ENCODE measurements at regions not wholly inside any gene's neighbourhood (a gene's known extent, or its start where the extent isn't known, plus 50 kb on each side); places are given as distances from the start of the nearest gene placed in this dataset.

GRCh38 chr22:48333323-48333763 lies 1494.3 kb downstream of the BRD1 start:
- DNase-seq (ENCODE audit: low read depth), result no peak

GRCh38 chr22:48332438-48333322 lies 1495.0 kb downstream of the BRD1 start:
- DNase-seq (ENCODE audit: low read depth), result no peak

GRCh38 chr22:48331691-48332220 lies 1495.9 kb downstream of the BRD1 start:
- no peak for DNase-seq (ENCODE audit: low read depth)

GRCh38 chr22:48331266-48331665 lies 1496.4 kb downstream of the BRD1 start:
- DNase-seq (ENCODE audit: low read depth), result no peak

GRCh38 chr22:48327721-48328120 lies 1500.0 kb downstream of the BRD1 start:
- no peak for DNase-seq (ENCODE audit: low read depth)

GRCh38 chr22:48323746-48324145 lies 1503.9 kb downstream of the BRD1 start:
- no peak for DNase-seq (ENCODE audit: low read depth)

GRCh38 chr22:48322907-48323306 lies 1504.8 kb downstream of the BRD1 start:
- DNase-seq (ENCODE audit: low read depth), result no peak

GRCh38 chr22:48321986-48322545 lies 1505.6 kb downstream of the BRD1 start:
- no peak for DNase-seq (ENCODE audit: low read depth)

GRCh38 chr22:48320683-48321451 lies 1506.8 kb downstream of the BRD1 start:
- no peak for DNase-seq (ENCODE audit: low read depth)

- no peak for DNase-seq (ENCODE audit: low read depth)
These were observed 1507.5 kb downstream of the BRD1 start for GRCh38 chr22:48320048-48320682.

- DNase-seq (ENCODE audit: low read depth), result no peak
These were observed 1508.2 kb downstream of the BRD1 start for GRCh38 chr22:48319321-48320047.

GRCh38 chr22:48318575-48319320 lies 1508.9 kb downstream of the BRD1 start:
- no peak for DNase-seq (ENCODE audit: low read depth)

- DNase-seq (ENCODE audit: low read depth), result no peak
These were observed 1509.5 kb downstream of the BRD1 start for GRCh38 chr22:48318173-48318572.

GRCh38 chr22:48316257-48317250 lies 1511.1 kb downstream of the BRD1 start:
- DNase-seq (ENCODE audit: low read depth), result no peak

GRCh38 chr22:48315439-48316256 lies 1512.0 kb downstream of the BRD1 start:
- no peak for DNase-seq (ENCODE audit: low read depth)

- DNase-seq (ENCODE audit: low read depth), result no peak
These were observed 1513.6 kb downstream of the BRD1 start for GRCh38 chr22:48314073-48314472.

GRCh38 chr22:48313175-48313830 lies 1514.4 kb downstream of the BRD1 start:
- no peak for DNase-seq (ENCODE audit: low read depth)
